IMR-90 (cell line): ENCODE measurements at regions not wholly inside any gene's neighbourhood (a gene's known extent, or its start where the extent isn't known, plus 50 kb on each side); places are given as distances from the start of the nearest gene placed in this dataset.

Experiments used
- BHLHE40 ChIP-seq: fragments of 150-350 bp; IDR thresholded peaks from 2 replicates; pipeline ENCODE4 v1.6.1; 2016; ENCODE audit warnings: mild to moderate bottlenecking, low read depth, low read length
- CEBPB ChIP-seq: IDR thresholded peaks from 2 replicates; pipeline ENCODE4 v1.6.1; 2012; ENCODE audit warnings: low read depth, low read length, improper control_type of control experiment
- CHD1 ChIP-seq: IDR thresholded peaks from 2 replicates; pipeline ENCODE4 v1.6.1; 2012; ENCODE audit warnings: low read depth, low read length, improper control_type of control experiment
- CTCF ChIP-seq: conservative IDR thresholded peaks from 2 replicates; pipeline ENCODE4 v1.5.1; 2012; ENCODE audit warnings: mild to moderate bottlenecking, low read depth, low read length, improper control_type of control experiment
- ELK1 ChIP-seq: fragments of 150-350 bp; IDR thresholded peaks from 2 replicates; pipeline ENCODE4 v1.6.1; 2016; ENCODE audit warnings: low read depth, mild to moderate bottlenecking, low read length, moderate library complexity, borderline replicate concordance
- MAFK ChIP-seq: IDR thresholded peaks from 2 replicates; pipeline ENCODE4 v1.6.1; 2012; ENCODE audit warnings: low read depth, low read length, improper control_type of control experiment
- MAZ ChIP-seq: IDR thresholded peaks from 2 replicates; pipeline ENCODE4 v1.6.1; 2012; ENCODE audit warnings: low read depth, mild to moderate bottlenecking, low read length, improper control_type of control experiment, moderate library complexity, borderline replicate concordance
- MXI1 ChIP-seq: IDR thresholded peaks from 2 replicates; pipeline ENCODE4 v1.6.1; 2012; ENCODE audit warnings: low read depth, mild to moderate bottlenecking, low read length, moderate library complexity, borderline replicate concordance
- POLR2A ChIP-seq: IDR thresholded peaks from 2 replicates; pipeline ENCODE4 v1.6.1; 2012; ENCODE audit warnings: mild to moderate bottlenecking, low read depth, low read length
- RFX5 ChIP-seq: IDR thresholded peaks from 2 replicates; pipeline ENCODE4 v1.8.0; 2012; ENCODE audit warnings: low read depth, mild to moderate bottlenecking, low read length, moderate library complexity
- USF2 ChIP-seq: fragments of 150-350 bp; IDR thresholded peaks from 2 replicates; pipeline ENCODE4 v1.6.1; 2017; ENCODE audit warnings: mild to moderate bottlenecking, antibody characterized with exemption, low read length, low read depth

GRCh38 chr7:42694894-42695507, 216.9 kb downstream of the C7orf25 start:
- TF ChIP-seq CTCF (no peak), POLR2A (no peak), RFX5 (no peak), USF2 (no peak), BHLHE40 (no peak), ELK1 (no peak), MXI1 (no peak), CHD1 (no peak), CEBPB (no peak), MAFK (no peak), MAZ (no peak)
